Naive B cell (primary cell): ENCODE measurements at regions not wholly inside any gene's neighbourhood (a gene's known extent, or its start where the extent isn't known, plus 50 kb on each side); places are given as distances from the start of the nearest gene placed in this dataset.

Source experiments
- ATAC-seq, 2 donors: fragments of 150-1000 bp; cut with Tn5 transposase; 2 replicates each; pipeline ENCODE4 v1.10.0; 2021; ENCODE audit warnings: low read depth in 2 of 2, mild to moderate bottlenecking in 2 of 2, moderate library complexity in 2 of 2
- DNase-seq: peaks from one replicate; pipeline ENCODE4 v3.0.0; 2022
- H3K27ac Mint-ChIP-seq, 6 donors: one replicate each; pipeline ENCODE4 v1.8.0; 2020 to 2022; ENCODE audit warnings: mild to moderate bottlenecking in 6 of 6, mixed read lengths in 6 of 6, moderate library complexity in 5 of 6, inconsistent platforms in 2 of 6
- H3K27me3 Mint-ChIP-seq, 3 donors: one replicate each; pipeline ENCODE4 v1.8.0; 2021 to 2022; ENCODE audit warnings: mixed read lengths in 3 of 3, mild to moderate bottlenecking in 1 of 3
- H3K36me3 Mint-ChIP-seq, 2 donors: one replicate each; pipeline ENCODE4 v1.8.0; 2020 to 2022; ENCODE audit warnings: mixed read lengths in 2 of 2, inconsistent platforms in 1 of 2, mild to moderate bottlenecking in 1 of 2
- H3K4me1 Mint-ChIP-seq, 3 donors: one replicate each; pipeline ENCODE4 v1.8.0; 2020 to 2022; ENCODE audit warnings: mixed read lengths in 3 of 3, inconsistent platforms in 1 of 3, mild to moderate bottlenecking in 1 of 3, moderate library complexity in 1 of 3
- H3K4me3 Mint-ChIP-seq, 8 donors: one replicate each; pipeline ENCODE4 v1.8.0; 2020 to 2022; ENCODE audit warnings: mild to moderate bottlenecking in 8 of 8, mixed read lengths in 8 of 8, moderate library complexity in 8 of 8, inconsistent platforms in 2 of 8
- H3K9me3 Mint-ChIP-seq, 7 donors: one replicate each; pipeline ENCODE4 v1.8.0; 2020 to 2022; ENCODE audit warnings: mixed read lengths in 7 of 7, mild to moderate bottlenecking in 5 of 7, inconsistent platforms in 2 of 7, moderate library complexity in 1 of 7

GRCh38 chr20:39252035-39252434 is 289.9 kb downstream of the DHX35 start:
- Mint-ChIP-seq H3K9me3 (no peaks in the 10 kb centered on the region), H3K27me3 (peaks cover 0 to 8% (median 0%) of the 10 kb centered on the region in 3 donors), H3K36me3 (no peaks in the 10 kb centered on the region), H3K4me1 (no peaks in the 10 kb centered on the region), H3K4me3 (no peak overlapping the region), H3K27ac (no peak overlapping the region)
- ATAC-seq (no peak), DNase-seq (no peak)

- ATAC-seq (no peak), DNase-seq (no peak)
- no peaks in the 10 kb centered on the region for H3K4me1 Mint-ChIP-seq
- H3K27me3 Mint-ChIP-seq = peaks cover 0 to 16% (median 0%) of the 10 kb centered on the region in 3 donors
- H3K27ac Mint-ChIP-seq = no peak overlapping the region
- H3K9me3 Mint-ChIP-seq = no peaks in the 10 kb centered on the region
- no peak overlapping the region for H3K4me3 Mint-ChIP-seq
- H3K36me3 Mint-ChIP-seq = no peaks in the 10 kb centered on the region
These were observed 287.7 kb downstream of the DHX35 start for GRCh38 chr20:39249798-39250197.

GRCh38 chr20:39248862-39249485 is 286.8 kb downstream of the DHX35 start:
- Mint-ChIP-seq H3K4me1 (no peaks in the 10 kb centered on the region), H3K27me3 (peaks cover 0 to 24% (median 0%) of the 10 kb centered on the region in 3 donors), H3K4me3 (no peak overlapping the region), H3K9me3 (peaks cover 0 to 1% (median 0%) of the 10 kb centered on the region in 7 donors), H3K27ac (no peak overlapping the region), H3K36me3 (no peaks in the 10 kb centered on the region)
- no peak for DNase-seq
- no peak for ATAC-seq

GRCh38 chr20:39248171-39248861 is 286.2 kb downstream of the DHX35 start:
- H3K27me3 Mint-ChIP-seq = peaks cover 0 to 27% (median 3%) of the 10 kb centered on the region in 3 donors
- no peak for ATAC-seq
- DNase-seq = no peak
- no peaks in the 10 kb centered on the region for H3K4me1 Mint-ChIP-seq
- no peak overlapping the region for H3K4me3 Mint-ChIP-seq
- no peak overlapping the region for H3K27ac Mint-ChIP-seq
- no peaks in the 10 kb centered on the region for H3K36me3 Mint-ChIP-seq
- H3K9me3 Mint-ChIP-seq = peaks cover 0 to 3% (median 2%) of the 10 kb centered on the region in 7 donors

GRCh38 chr20:39246436-39246835 is 284.3 kb downstream of the DHX35 start:
- no peaks in the 10 kb centered on the region for H3K4me1 Mint-ChIP-seq
- H3K4me3 Mint-ChIP-seq = no peak overlapping the region
- no peak for DNase-seq
- peaks cover 3 to 16% (median 8%) of the 10 kb centered on the region in 7 donors for H3K9me3 Mint-ChIP-seq
- peaks cover 0 to 31% (median 6%) of the 10 kb centered on the region in 3 donors for H3K27me3 Mint-ChIP-seq
- H3K27ac Mint-ChIP-seq = no peak overlapping the region
- no peak for ATAC-seq
- no peaks in the 10 kb centered on the region for H3K36me3 Mint-ChIP-seq

GRCh38 chr20:39245685-39246311 is 283.7 kb downstream of the DHX35 start:
- ATAC-seq = no peak

GRCh38 chr20:39243962-39244361 is 281.8 kb downstream of the DHX35 start:
- Mint-ChIP-seq H3K4me3 (no peak overlapping the region), H3K36me3 (no peaks in the 10 kb centered on the region), H3K4me1 (no peaks in the 10 kb centered on the region), H3K27ac (no peak overlapping the region), H3K27me3 (peaks cover 3 to 31% (median 6%) of the 10 kb centered on the region in 3 donors), H3K9me3 (peaks cover 3 to 16% (median 8%) of the 10 kb centered on the region in 7 donors)
- DNase-seq = no peak
- no peak for ATAC-seq

More at GRCh38 chr20:39245685-39246311, 283.7 kb downstream of the DHX35 start:
- H3K4me1 Mint-ChIP-seq = no peaks in the 10 kb centered on the region
- peak overlapping the region in 1 of 6 donors; percentile 67 for H3K27ac Mint-ChIP-seq
- H3K27me3 Mint-ChIP-seq = peaks cover 0 to 31% (median 6%) of the 10 kb centered on the region in 3 donors
- peaks cover 3 to 16% (median 8%) of the 10 kb centered on the region in 7 donors for H3K9me3 Mint-ChIP-seq
- no peak overlapping the region for H3K4me3 Mint-ChIP-seq
- no peaks in the 10 kb centered on the region for H3K36me3 Mint-ChIP-seq
- no peak for DNase-seq

- DNase-seq = no peak
- Mint-ChIP-seq H3K4me1 (no peaks in the 10 kb centered on the region), H3K36me3 (no peaks in the 10 kb centered on the region), H3K9me3 (peaks cover 3 to 16% (median 8%) of the 10 kb centered on the region in 7 donors), H3K27me3 (peaks cover 4 to 23% (median 6%) of the 10 kb centered on the region in 3 donors), H3K27ac (no peak overlapping the region), H3K4me3 (no peak overlapping the region)
- no peak for ATAC-seq
These were observed 280.5 kb downstream of the DHX35 start for GRCh38 chr20:39242614-39243013.

- Mint-ChIP-seq H3K4me1 (no peaks in the 10 kb centered on the region), H3K27ac (no peak overlapping the region), H3K36me3 (no peaks in the 10 kb centered on the region), H3K27me3 (peaks cover 0 to 9% (median 4%) of the 10 kb centered on the region in 3 donors), H3K9me3 (no peaks in the 10 kb centered on the region), H3K4me3 (no peak overlapping the region)
- ATAC-seq = no peak
- no peak for DNase-seq
These were observed 272.5 kb downstream of the DHX35 start for GRCh38 chr20:39234520-39235095.

GRCh38 chr20:39233755-39234154 is 271.6 kb downstream of the DHX35 start:
- Mint-ChIP-seq H3K4me3 (no peak overlapping the region), H3K9me3 (no peaks in the 10 kb centered on the region), H3K36me3 (no peaks in the 10 kb centered on the region), H3K4me1 (no peaks in the 10 kb centered on the region), H3K27me3 (peaks cover 0 to 15% (median 0%) of the 10 kb centered on the region in 3 donors), H3K27ac (no peak overlapping the region)
- ATAC-seq (no peak), DNase-seq (no peak)

- Mint-ChIP-seq H3K9me3 (no peaks in the 10 kb centered on the region), H3K27me3 (peaks cover 0 to 28% (median 14%) of the 10 kb centered on the region in 3 donors), H3K4me1 (no peaks in the 10 kb centered on the region), H3K36me3 (no peaks in the 10 kb centered on the region), H3K4me3 (no peak overlapping the region), H3K27ac (no peak overlapping the region)
- no peak for ATAC-seq
- no peak for DNase-seq
These were observed 265.3 kb downstream of the DHX35 start for GRCh38 chr20:39227416-39227815.

GRCh38 chr20:39225978-39226377 is 263.8 kb downstream of the DHX35 start:
- Mint-ChIP-seq H3K27ac (no peak overlapping the region), H3K4me1 (no peaks in the 10 kb centered on the region), H3K4me3 (peak overlapping the region in 1 of 8 donors; percentile 32), H3K36me3 (no peaks in the 10 kb centered on the region), H3K27me3 (peaks cover 10 to 24% (median 19%) of the 10 kb centered on the region in 3 donors), H3K9me3 (no peaks in the 10 kb centered on the region)
- DNase-seq (no peak), ATAC-seq (no peak)

- DNase-seq (no peak), ATAC-seq (no peak)
- Mint-ChIP-seq H3K9me3 (no peaks in the 10 kb centered on the region), H3K27me3 (peaks cover 15 to 26% (median 21%) of the 10 kb centered on the region in 3 donors), H3K36me3 (no peaks in the 10 kb centered on the region), H3K27ac (no peak overlapping the region), H3K4me3 (no peak overlapping the region), H3K4me1 (no peaks in the 10 kb centered on the region)
These were observed 263.4 kb downstream of the DHX35 start for GRCh38 chr20:39225536-39225935.
